ENCODE measurements at regions not wholly inside any gene's neighbourhood (a gene's known extent, or its start where the extent isn't known, plus 50 kb on each side); places are given as distances from the start of the nearest gene placed in this dataset.

DNA sequence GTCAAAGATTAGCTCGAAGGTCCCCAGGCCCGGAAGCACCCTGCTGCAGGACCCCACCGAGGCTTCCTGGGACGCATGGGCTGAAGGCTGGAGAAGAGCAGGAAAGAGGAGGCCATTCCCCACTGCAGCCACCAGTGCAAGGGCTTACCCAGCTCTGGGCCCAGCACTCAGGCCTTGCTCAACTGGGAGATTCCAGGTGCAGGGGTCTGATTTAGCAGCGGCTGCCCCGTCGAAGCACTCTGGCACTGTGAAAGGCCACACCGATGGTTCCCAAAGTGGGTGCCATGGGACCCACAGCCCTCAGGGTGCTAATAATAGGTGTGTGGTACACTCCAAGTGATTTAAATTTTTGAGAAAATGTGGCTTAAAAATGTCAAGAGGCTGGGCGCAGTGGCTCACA lies 130.9 kb downstream of the OAT start:
- H3K9me3 Mint-ChIP-seq (ENCODE audit: low read depth, unreplicated experiment), result no peaks in the 10 kb centered on the region
- BruUV-seq (replicated peaks), result no TSS peak
- CTCF ChIA-PET, result no interaction called here
- no peak for DNase-seq
- H3K36me3 Mint-ChIP-seq (ENCODE audit: insufficient read depth, unreplicated experiment), result no peaks in the 10 kb centered on the region
- TF ChIP-seq, protein P1, sequence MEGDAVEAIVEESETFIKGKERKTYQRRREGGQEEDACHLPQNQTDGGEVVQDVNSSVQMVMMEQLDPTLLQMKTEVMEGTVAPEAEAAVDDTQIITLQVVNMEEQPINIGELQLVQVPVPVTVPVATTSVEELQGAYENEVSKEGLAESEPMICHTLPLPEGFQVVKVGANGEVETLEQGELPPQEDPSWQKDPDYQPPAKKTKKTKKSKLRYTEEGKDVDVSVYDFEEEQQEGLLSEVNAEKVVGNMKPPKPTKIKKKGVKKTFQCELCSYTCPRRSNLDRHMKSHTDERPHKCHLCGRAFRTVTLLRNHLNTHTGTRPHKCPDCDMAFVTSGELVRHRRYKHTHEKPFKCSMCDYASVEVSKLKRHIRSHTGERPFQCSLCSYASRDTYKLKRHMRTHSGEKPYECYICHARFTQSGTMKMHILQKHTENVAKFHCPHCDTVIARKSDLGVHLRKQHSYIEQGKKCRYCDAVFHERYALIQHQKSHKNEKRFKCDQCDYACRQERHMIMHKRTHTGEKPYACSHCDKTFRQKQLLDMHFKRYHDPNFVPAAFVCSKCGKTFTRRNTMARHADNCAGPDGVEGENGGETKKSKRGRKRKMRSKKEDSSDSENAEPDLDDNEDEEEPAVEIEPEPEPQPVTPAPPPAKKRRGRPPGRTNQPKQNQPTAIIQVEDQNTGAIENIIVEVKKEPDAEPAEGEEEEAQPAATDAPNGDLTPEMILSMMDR (IDR thresholded peaks at IDR 0.05; ENCODE audit: unreplicated experiment), result no peak
- no peak overlapping the region for H3K27ac Mint-ChIP-seq (ENCODE audit: unreplicated experiment)
- intact Hi-C loops (cut with micrococcal nuclease; ENCODE audit: unreplicated experiment), result no loop called here
- H3K4me3 Mint-ChIP-seq (ENCODE audit: low read depth, unreplicated experiment), result no peak overlapping the region
- peaks cover 19% of the 10 kb centered on the region for H3K27me3 Mint-ChIP-seq (ENCODE audit: unreplicated experiment)
- H3K4me1 Mint-ChIP-seq (ENCODE audit: low read depth, unreplicated experiment), result no peaks in the 10 kb centered on the region

DNA sequence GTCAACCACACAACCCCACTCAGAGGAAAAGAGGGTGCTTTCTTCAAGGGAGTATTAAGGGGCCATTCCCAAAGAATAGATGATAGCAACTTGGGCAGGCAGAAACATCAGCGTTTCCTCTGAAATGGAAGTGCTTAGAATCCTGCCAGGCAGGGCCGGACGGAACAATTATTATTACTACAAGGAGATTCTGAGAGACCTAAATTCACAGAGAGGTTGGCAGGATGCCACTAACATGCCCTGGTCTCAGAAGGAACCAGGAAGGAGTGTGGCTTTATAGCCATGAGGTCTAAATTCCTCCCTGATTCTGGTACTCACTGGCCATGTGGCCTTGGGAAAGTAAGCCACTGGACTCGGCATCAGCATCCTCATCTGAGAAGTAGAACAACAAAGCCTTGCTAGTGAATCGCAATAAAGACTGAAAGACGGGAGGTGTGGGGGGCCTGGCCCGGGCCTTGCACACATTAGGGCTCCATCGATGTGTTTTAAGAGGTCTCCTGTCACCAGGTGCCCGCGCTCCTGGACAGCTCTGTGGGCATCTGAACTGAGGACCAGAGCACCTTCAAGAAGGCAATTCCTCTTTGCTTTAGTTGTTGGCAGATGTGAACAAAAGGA lies 131.5 kb downstream of the OAT start:
- no peak overlapping the region for H3K4me3 Mint-ChIP-seq (ENCODE audit: low read depth, unreplicated experiment)
- DNase-seq, result no peak
- intact Hi-C loops (cut with micrococcal nuclease; ENCODE audit: unreplicated experiment), result no loop called here
- H3K27ac Mint-ChIP-seq (ENCODE audit: unreplicated experiment), result no peak overlapping the region
- no peaks in the 10 kb centered on the region for H3K36me3 Mint-ChIP-seq (ENCODE audit: insufficient read depth, unreplicated experiment)
- TF ChIP-seq, protein P1 (IDR thresholded peaks at IDR 0.05; ENCODE audit: unreplicated experiment), result no peak
- no TSS peak for BruUV-seq (replicated peaks)
- no peaks in the 10 kb centered on the region for H3K4me1 Mint-ChIP-seq (ENCODE audit: low read depth, unreplicated experiment)
- H3K27me3 Mint-ChIP-seq (ENCODE audit: unreplicated experiment), result peaks cover 19% of the 10 kb centered on the region
- CTCF ChIA-PET, result no interaction called here
- H3K9me3 Mint-ChIP-seq (ENCODE audit: low read depth, unreplicated experiment), result no peaks in the 10 kb centered on the region

DNA sequence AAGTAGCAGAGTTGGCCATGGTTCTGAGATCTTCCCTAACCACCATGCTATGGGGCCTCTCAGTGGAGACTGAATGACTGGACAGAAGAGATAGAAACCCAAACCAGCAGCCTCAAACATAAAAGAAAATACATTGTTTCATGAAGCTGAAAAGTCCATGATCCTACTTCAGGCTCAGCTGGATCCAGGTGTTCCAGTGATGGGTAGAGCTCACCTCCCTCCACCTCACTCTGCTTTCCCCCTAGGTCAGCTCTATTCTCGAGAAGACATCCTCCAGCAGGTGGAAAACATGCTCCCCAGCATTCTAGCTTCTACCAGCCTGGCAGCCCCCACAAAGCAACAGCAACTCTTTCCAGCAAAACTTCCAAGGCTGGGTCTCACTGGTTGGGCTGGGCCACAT lies 132.1 kb downstream of the OAT start:
- DNase-seq, result no peak
- no TSS peak for BruUV-seq (replicated peaks)
- no peak overlapping the region for H3K27ac Mint-ChIP-seq (ENCODE audit: unreplicated experiment)
- no peaks in the 10 kb centered on the region for H3K36me3 Mint-ChIP-seq (ENCODE audit: insufficient read depth, unreplicated experiment)
- peaks cover 19% of the 10 kb centered on the region for H3K27me3 Mint-ChIP-seq (ENCODE audit: unreplicated experiment)
- TF ChIP-seq, protein P1 (IDR thresholded peaks at IDR 0.05; ENCODE audit: unreplicated experiment), result no peak
- no peaks in the 10 kb centered on the region for H3K4me1 Mint-ChIP-seq (ENCODE audit: low read depth, unreplicated experiment)
- no peak overlapping the region for H3K4me3 Mint-ChIP-seq (ENCODE audit: low read depth, unreplicated experiment)
- CTCF ChIA-PET, result no interaction called here
- no peaks in the 10 kb centered on the region for H3K9me3 Mint-ChIP-seq (ENCODE audit: low read depth, unreplicated experiment)
- intact Hi-C loops (cut with micrococcal nuclease; ENCODE audit: unreplicated experiment), result no loop called here

DNA sequence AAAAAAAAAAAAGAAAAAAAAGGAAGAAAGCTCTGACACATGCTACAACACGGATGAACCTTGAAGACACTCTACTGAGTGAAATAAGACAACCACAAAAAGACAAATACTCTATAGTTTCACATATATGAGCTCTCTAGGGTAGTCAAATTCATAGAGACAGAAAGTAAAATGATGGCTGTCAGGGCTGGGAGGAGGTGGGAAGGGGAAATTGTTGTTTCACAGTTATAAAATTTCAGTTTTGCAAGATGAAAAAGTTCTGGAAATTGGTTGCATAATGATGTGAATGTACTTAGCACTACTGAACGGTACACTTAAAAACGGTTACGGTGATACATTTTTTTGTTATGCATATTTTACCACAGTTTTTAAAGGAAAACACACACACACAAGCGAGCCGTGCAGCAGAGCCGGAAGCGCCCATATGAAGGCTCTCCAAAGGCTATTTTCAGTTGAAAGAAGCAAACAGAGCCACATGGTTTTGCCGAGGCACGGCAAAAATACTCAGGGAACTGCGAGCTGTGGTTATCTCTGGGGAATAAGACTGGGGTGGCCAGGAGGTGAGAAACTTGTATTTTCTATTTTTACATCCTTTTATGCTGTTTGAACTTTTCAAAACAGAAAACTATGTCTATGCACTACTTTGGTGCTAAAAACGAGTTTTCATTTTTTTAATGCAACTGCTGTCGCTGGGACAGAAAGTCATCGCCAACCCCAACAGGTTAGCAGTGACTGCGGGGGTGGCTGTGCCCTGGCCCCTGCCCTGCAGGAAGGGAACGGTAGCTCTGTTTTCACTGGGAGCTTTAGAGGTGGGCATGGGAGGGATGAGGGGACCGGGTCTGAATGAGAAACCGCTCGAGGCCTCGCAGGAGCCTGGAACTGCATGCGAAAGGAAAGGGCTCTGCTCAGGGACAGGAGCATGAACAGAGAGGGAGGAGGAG lies 132.9 kb downstream of the OAT start:
- H3K4me3 Mint-ChIP-seq (ENCODE audit: low read depth, unreplicated experiment), result no peak overlapping the region
- no TSS peak for BruUV-seq (replicated peaks)
- DNase-seq, result no peak
- H3K27me3 Mint-ChIP-seq (ENCODE audit: unreplicated experiment), result peaks cover 19% of the 10 kb centered on the region
- H3K4me1 Mint-ChIP-seq (ENCODE audit: low read depth, unreplicated experiment), result no peaks in the 10 kb centered on the region
- intact Hi-C loops (cut with micrococcal nuclease; ENCODE audit: unreplicated experiment), result no loop called here
- H3K27ac Mint-ChIP-seq (ENCODE audit: unreplicated experiment), result no peak overlapping the region
- CTCF ChIA-PET, result no interaction called here
- no peaks in the 10 kb centered on the region for H3K9me3 Mint-ChIP-seq (ENCODE audit: low read depth, unreplicated experiment)
- TF ChIP-seq, protein P1 (IDR thresholded peaks at IDR 0.05; ENCODE audit: unreplicated experiment), result no peak
- no peaks in the 10 kb centered on the region for H3K36me3 Mint-ChIP-seq (ENCODE audit: insufficient read depth, unreplicated experiment)

Measured in Calu3 (cell line).